Right lobe of liver (tissue), 6 donors: ENCODE measurements at regions not wholly inside any gene's neighbourhood (a gene's known extent, or its start where the extent isn't known, plus 50 kb on each side); places are given as distances from the start of the nearest gene placed in this dataset.

Source experiments
- ATAC-seq, 4 donors: fragments of 200-7000 bp; cut with Tn5 transposase; one replicate each; pipeline ENCODE4 v1.9.1; 2020; ENCODE audit warnings: mild to moderate bottlenecking in 4 of 4, moderate library complexity in 4 of 4
- DNase-seq, 3 donors: peaks; one replicate each; pipeline ENCODE4 v3.0.0-alpha.2; 2020
- H3K27ac ChIP-seq, 3 donors: fragments of 200-600 bp; one replicate each; pipeline ENCODE4 v1.8.0; 2022
- H3K27me3 ChIP-seq, 2 donors: fragments of 200-600 bp; one replicate each; pipeline ENCODE4 v1.8.0; 2022
- H3K36me3 ChIP-seq, 4 donors: fragments of 200-600 bp; sonication (generic) in 1 of 4; one replicate each; pipeline versions ENCODE4 v1.5.1 to v1.8.0; 2017 to 2022; ENCODE audit warnings: control low read depth in 1 of 4
- H3K4me1 ChIP-seq, 4 donors: fragments of 200-600 bp; sonication (generic) in 1 of 4; one replicate each; pipeline versions ENCODE4 v1.5.1 to v1.8.0; 2017 to 2022; ENCODE audit warnings: control low read depth in 1 of 4
- H3K4me3 ChIP-seq, 3 donors: fragments of 200-600 bp; one replicate each; pipeline ENCODE4 v1.8.0; 2022
- H3K9me3 ChIP-seq, 4 donors: fragments of 200-600 bp; sonication (generic) in 1 of 4; one replicate each; pipeline versions ENCODE4 v1.5.1 to v1.8.0; 2017 to 2022; ENCODE audit warnings: control low read depth in 1 of 4
- POLR2A ChIP-seq: fragments of 450-650 bp; IDR thresholded peaks from one replicate; pipeline ENCODE4 v1.6.1; 2017; ENCODE audit warnings: antibody characterized with exemption, mild to moderate bottlenecking
- WGBS: methylation state at CpG from one replicate; pipeline ENCODE4 v1.1.6; 2018; ENCODE audit warnings: low coverage, low lambda C conversion rate; ENCODE audit not compliant: insufficient coverage; ENCODE audit errors: missing lambda C conversion rate; 5-methylcytosine and 5-hydroxymethylcytosine counted together
- intact Hi-C, 2 donors: fragments of 100-400 bp; cut with DNase I; formaldehyde crosslinking; loops; one replicate each; pipeline versions ENCODE4 v1.11.2 to v1.14.1; 2022
- TF ChIP-seq, protein P1 (sequence below), 4 donors: fragments of 200-600 bp in 3 of 4; fragments of 450-650 bp in 1 of 4; IDR thresholded peaks; one replicate each; pipeline versions ENCODE4 v1.5.1 to v1.8.0; 2016 to 2022; ENCODE audit warnings: antibody characterized with exemption in 4 of 4, mild to moderate bottlenecking in 2 of 4
- donor health status: DM: no; HTN: yes; CAD: no.
- donor health status: DM: no; HTN: no; CAD: no.
- donor health status: DM: no; HTN: no; CAD: no.
- donor health status: DM: no; HTN: yes; CAD: no.
- donor health status: DM: no; HTN: yes; CAD: no.

DNA sequence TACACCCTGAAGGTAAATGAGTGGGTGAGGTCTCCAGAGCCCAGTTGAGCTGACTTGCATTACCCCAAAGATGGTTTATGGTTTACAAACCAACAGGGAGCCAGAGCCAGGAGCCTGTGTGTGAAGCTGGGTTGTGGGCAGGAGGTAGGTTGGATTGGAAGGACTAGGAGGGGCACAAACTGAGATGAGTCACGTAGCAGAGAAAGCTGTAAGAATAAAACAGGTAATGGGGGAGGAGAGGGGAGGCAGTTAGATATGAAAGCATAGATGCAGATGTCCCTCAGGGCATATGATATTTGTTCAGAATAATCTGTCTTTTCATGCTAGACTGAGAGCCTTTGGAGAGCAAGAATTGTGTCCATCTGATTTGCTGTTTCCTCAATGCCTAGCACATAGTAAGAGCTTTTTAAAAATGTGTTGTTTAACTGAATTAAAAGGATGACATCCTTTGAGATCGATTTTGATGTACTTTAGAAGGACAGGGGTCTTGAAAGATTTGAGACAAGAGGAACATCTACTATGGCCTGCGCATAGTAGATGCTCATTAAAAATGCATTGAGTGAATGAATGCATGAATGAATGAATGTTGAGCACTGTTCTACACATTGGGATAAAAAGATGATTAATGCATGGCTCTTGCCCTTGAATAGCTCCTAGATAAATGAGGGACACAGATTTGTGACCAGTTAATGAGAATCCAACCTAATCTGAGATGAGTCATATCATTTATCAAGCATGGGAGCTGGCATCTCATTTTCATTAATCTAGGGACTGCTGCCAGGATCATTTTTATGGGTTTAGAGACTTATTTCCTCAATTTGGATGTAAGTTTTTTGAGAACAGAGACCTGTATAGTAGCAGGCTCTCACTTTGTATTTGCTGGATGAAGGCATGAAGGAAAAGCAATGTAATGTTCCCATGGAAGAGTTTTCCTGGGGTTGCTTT lies 175.8 kb upstream of the BDNF start:
- no peak for TF ChIP-seq POLR2A
- TF ChIP-seq, protein P1, sequence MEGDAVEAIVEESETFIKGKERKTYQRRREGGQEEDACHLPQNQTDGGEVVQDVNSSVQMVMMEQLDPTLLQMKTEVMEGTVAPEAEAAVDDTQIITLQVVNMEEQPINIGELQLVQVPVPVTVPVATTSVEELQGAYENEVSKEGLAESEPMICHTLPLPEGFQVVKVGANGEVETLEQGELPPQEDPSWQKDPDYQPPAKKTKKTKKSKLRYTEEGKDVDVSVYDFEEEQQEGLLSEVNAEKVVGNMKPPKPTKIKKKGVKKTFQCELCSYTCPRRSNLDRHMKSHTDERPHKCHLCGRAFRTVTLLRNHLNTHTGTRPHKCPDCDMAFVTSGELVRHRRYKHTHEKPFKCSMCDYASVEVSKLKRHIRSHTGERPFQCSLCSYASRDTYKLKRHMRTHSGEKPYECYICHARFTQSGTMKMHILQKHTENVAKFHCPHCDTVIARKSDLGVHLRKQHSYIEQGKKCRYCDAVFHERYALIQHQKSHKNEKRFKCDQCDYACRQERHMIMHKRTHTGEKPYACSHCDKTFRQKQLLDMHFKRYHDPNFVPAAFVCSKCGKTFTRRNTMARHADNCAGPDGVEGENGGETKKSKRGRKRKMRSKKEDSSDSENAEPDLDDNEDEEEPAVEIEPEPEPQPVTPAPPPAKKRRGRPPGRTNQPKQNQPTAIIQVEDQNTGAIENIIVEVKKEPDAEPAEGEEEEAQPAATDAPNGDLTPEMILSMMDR (IDR thresholded peaks at IDR 0.05) = no peak
- DNase-seq (no peak), ATAC-seq (no peak)
- H3K9me3 ChIP-seq = no peaks in the 10 kb centered on the region
- H3K36me3 ChIP-seq = no peaks in the 10 kb centered on the region
- H3K4me1 ChIP-seq = no peaks in the 10 kb centered on the region
- WGBS = 77% methylated on average over 3 of the region's 3 CpGs
- no peak overlapping the region for H3K27ac ChIP-seq
- H3K27me3 ChIP-seq = no peaks in the 10 kb centered on the region
- H3K4me3 ChIP-seq = no peak overlapping the region
- intact Hi-C loops = no loop called here

DNA sequence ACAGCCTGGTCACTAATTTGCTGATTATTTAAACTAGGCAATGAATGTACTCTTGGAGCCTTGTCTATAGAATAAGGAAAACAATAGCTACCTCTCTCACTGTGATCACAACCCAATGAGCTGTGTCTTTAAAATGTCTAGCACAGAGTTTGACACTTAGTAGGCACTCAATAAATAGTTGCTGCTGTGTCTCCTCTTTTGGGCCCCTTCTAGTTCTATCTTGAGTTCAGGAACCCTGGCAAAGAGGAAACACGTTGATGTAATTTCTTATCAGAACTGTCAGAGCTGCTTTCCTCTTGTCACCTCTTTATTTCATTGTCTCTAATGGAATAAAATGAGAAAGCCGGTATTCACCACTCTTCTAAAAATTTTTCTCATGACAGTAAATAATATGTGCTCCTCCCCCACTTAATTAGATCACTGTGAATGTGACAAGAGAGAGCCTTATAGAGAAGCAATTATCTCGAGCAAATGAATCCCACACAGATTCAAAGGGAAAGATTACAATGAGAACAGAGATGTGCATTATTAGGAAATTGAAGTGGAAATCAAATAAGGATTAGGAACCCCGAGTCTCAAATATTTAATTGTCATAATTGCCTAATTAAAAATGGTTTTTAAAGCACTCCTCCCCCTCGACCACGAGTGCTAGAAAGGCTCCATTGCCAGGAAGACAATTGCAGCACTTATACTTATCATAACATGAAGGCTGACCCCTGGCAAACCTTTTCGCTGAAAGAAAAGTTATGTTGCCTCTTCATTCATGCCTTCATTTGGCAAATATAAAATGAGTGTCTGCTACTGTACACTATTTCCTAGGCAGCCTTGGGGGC lies 175.0 kb upstream of the BDNF start:
- TF ChIP-seq, protein P1 (IDR thresholded peaks at IDR 0.05) = no peak
- no peak for TF ChIP-seq POLR2A
- DNase-seq = no peak
- 19% methylated on average over 7 of the region's 7 CpGs for WGBS

DNA sequence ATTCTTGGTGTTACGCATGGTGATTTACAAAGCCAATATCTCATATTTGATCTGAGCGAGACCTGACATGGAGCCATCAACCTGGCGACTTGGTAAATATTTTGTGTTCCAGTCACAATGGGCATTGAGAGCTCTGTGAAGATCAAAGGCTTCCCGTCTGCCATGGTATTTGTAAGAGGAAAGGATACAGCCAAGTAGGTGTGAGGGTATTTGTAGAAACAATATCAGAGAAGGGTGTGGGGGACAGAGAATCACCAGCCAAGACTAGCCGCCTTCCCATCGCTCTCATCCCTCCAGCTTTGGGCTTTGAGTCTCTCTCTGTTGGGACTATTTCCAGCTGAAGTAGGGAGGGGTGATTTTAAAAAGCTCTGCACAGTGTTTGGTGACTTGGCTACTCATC lies 173.4 kb upstream of the BDNF start:
- TF ChIP-seq POLR2A = no peak
- TF ChIP-seq, protein P1 (IDR thresholded peaks at IDR 0.05) = no peak
- H3K27ac ChIP-seq = no peak overlapping the region
- ATAC-seq (no peak), DNase-seq (no peak)
- H3K9me3 ChIP-seq = no peaks in the 10 kb centered on the region
- no peaks in the 10 kb centered on the region for H3K4me1 ChIP-seq
- 35% methylated on average over 6 of the region's 6 CpGs for WGBS
- H3K4me3 ChIP-seq = no peak overlapping the region
- no peaks in the 10 kb centered on the region for H3K36me3 ChIP-seq
- intact Hi-C loops = no loop called here
- no peaks in the 10 kb centered on the region for H3K27me3 ChIP-seq

More for the DNA sequence above, 175.0 kb upstream of the BDNF start:
- Histone ChIP-seq H3K27ac (no peak overlapping the region), H3K36me3 (no peaks in the 10 kb centered on the region), H3K27me3 (no peaks in the 10 kb centered on the region), H3K9me3 (no peaks in the 10 kb centered on the region), H3K4me3 (no peak overlapping the region), H3K4me1 (no peaks in the 10 kb centered on the region)
- ATAC-seq = no peak
- intact Hi-C loops = no loop called here

DNA sequence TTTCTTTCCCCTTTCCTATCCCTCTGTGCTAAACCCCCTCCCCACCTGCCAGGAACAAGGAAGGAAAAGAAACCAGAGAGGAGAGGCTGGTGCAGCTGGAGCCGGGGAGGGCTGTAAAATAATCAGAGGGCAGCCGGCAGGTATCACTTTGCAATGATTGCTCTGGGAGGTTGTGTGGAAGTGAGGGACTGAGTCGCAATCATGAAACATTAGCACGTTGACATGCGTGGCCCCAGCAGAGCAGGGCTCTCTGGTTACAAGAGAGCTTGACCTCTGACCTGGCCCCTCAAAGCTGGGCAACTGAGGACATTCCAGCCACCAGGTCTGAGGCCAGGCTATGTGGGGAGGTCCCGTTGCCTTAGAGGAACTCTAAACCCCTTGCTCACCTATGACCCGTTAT lies 170.8 kb upstream of the BDNF start:
- Histone ChIP-seq H3K9me3 (no peaks in the 10 kb centered on the region), H3K27ac (no peak overlapping the region), H3K27me3 (no peaks in the 10 kb centered on the region), H3K4me1 (no peaks in the 10 kb centered on the region), H3K4me3 (no peak overlapping the region), H3K36me3 (no peaks in the 10 kb centered on the region)
- TF ChIP-seq, protein P1 (IDR thresholded peaks at IDR 0.05) = no peak
- TF ChIP-seq POLR2A = no peak
- intact Hi-C loops = no loop called here
- no peak for ATAC-seq
- WGBS = 8% methylated on average over 5 of the region's 7 CpGs
- no peak for DNase-seq
